ENCODE measurements at regions not wholly inside any gene's neighbourhood (a gene's known extent, or its start where the extent isn't known, plus 50 kb on each side); places are given as distances from the start of the nearest gene placed in this dataset.

DNA sequence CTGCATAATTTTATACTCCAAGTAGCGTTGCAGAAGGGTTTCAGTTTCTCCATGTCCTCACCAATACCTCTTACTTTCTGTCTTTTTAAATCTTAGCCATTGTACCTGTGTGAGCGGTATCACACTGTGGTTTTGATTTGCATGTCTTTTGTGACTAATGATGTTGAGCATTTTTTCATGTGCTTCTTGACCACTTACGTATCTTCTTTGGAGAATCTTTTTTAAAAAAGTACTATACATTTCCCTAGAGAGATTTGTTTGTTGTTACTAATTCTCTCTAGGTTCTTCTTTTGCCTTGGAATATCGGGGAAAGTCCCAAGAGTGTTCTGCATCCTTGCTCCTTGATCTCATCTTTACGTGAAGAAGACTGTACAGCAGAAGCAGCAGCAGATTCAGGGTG lies 81.8 kb upstream of the WARS2 start:
- WGBS, 2 experiments (ENCODE audit: insufficient coverage in 2 of 2): 82 to 100% methylated on average over 1 to 2 of the region's 5 CpGs
- peaks cover 2% of the 10 kb centered on the region for H3K4me1 ChIP-seq (ENCODE audit: control insufficient read depth, insufficient read depth, low read length, poor library complexity, severe bottlenecking)
- H3K9me3 ChIP-seq (ENCODE audit: control insufficient read depth, low read length): no peaks in the 10 kb centered on the region
- no peak overlapping the region for H3K4me3 ChIP-seq (ENCODE audit: extremely low read depth, insufficient read depth, low read length, poor library complexity, severe bottlenecking)
- no peak overlapping the region for H3K27ac ChIP-seq (ENCODE audit: low read depth, low read length, severe bottlenecking)
- H3K36me3 ChIP-seq (ENCODE audit: control insufficient read depth, insufficient read depth, low read length): no peaks in the 10 kb centered on the region

DNA sequence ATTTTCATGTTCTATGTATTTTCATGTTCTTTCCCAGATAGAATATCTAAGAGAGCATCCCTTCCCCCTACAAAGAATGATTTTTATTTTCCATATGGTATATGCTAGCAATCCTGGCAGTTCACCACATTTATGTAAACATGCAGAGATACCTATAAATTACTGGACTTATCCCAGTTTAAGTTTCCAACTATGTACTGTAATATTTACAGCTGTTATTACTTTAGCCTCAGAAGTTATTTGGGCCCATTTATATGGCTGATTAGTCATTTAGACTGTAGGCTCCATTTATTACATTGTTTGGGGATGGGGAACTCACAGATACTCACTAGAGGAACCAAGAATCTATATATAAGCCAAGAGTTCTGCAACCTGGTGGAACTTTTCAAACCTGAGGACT lies 84.8 kb upstream of the WARS2 start:
- H3K27ac ChIP-seq (ENCODE audit: low read depth, low read length, severe bottlenecking): no peak overlapping the region
- no peaks in the 10 kb centered on the region for H3K36me3 ChIP-seq (ENCODE audit: control insufficient read depth, insufficient read depth, low read length)
- H3K9me3 ChIP-seq (ENCODE audit: control insufficient read depth, low read length): no peaks in the 10 kb centered on the region
- H3K4me3 ChIP-seq (ENCODE audit: extremely low read depth, insufficient read depth, low read length, poor library complexity, severe bottlenecking): no peak overlapping the region
- H3K4me1 ChIP-seq (ENCODE audit: control insufficient read depth, insufficient read depth, low read length, poor library complexity, severe bottlenecking): peaks cover 8% of the 10 kb centered on the region

DNA sequence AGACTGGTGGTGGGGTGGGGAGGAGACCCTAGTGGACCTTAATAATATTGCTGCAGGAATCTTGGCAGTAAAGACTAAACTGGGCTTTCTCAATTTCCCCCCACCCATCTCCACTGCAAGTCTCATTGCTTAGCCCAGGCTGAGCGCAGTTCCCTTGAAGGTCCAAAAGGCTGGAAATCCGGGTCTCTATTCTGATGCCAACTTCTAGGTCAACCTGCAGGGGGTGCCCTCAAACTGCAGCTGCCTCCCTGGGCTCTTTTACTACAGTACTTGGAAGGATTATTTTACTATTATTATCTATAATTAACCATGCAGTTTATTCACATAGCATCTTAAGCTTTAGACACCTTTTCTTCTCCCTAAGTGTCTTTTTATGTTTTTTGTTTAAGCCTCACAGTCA lies 85.4 kb upstream of the WARS2 start:
- no peak overlapping the region for H3K4me3 ChIP-seq (ENCODE audit: extremely low read depth, insufficient read depth, low read length, poor library complexity, severe bottlenecking)
- 89 to 100% methylated on average over 1 of the region's 2 CpGs for WGBS, 2 experiments (ENCODE audit: insufficient coverage in 2 of 2)
- no peaks in the 10 kb centered on the region for H3K36me3 ChIP-seq (ENCODE audit: control insufficient read depth, insufficient read depth, low read length)
- no peak overlapping the region for H3K27ac ChIP-seq (ENCODE audit: low read depth, low read length, severe bottlenecking)
- H3K9me3 ChIP-seq (ENCODE audit: control insufficient read depth, low read length): no peaks in the 10 kb centered on the region
- peaks cover 8% of the 10 kb centered on the region for H3K4me1 ChIP-seq (ENCODE audit: control insufficient read depth, insufficient read depth, low read length, poor library complexity, severe bottlenecking)

DNA sequence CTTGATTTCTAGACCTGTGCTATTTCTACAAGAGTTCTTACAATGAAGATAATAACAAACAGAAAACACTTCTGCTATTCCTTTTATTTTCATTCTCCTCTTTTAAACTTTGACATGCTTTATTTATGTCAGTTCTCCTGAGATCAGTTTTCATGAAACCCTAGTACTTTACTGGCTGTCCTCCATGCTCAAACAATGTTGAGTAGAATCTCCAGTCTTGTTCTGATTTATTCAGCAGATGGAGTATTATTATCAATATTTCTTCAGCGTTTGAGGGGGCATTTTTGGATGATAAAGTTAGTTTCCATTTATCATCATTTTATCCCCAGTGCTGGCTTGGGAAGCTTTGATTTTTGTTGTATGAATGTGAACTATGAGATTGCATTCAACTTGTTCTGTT lies 85.9 kb upstream of the WARS2 start:
- H3K4me1 ChIP-seq (ENCODE audit: control insufficient read depth, insufficient read depth, low read length, poor library complexity, severe bottlenecking): peaks cover 8% of the 10 kb centered on the region
- no CpG with 5 or more reads among the region's 1 CpG for WGBS, 2 experiments (ENCODE audit: insufficient coverage in 2 of 2)
- no peaks in the 10 kb centered on the region for H3K9me3 ChIP-seq (ENCODE audit: control insufficient read depth, low read length)
- no peaks in the 10 kb centered on the region for H3K36me3 ChIP-seq (ENCODE audit: control insufficient read depth, insufficient read depth, low read length)
- H3K4me3 ChIP-seq (ENCODE audit: extremely low read depth, insufficient read depth, low read length, poor library complexity, severe bottlenecking): no peak overlapping the region
- no peak overlapping the region for H3K27ac ChIP-seq (ENCODE audit: low read depth, low read length, severe bottlenecking)

DNA sequence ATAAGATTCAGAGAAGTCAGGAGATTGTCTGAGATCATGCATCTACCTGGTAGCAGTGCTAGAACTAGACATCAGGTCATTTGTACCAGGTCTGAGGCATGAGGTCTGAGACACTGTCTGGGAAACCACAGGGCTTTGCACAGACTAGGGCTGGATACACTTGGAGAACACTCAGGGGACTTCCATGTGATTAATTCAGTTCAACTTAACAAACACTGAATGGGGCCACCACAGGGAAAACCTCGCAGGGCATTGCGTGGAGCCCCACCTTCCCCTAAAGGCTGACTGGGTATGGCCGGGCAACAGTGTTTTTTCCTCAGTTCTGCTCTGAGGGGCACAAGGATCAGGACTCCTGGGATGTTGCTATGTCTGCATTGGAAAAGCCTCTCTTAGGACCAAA lies 86.5 kb upstream of the WARS2 start:
- Histone ChIP-seq H3K36me3 (ENCODE audit: control insufficient read depth, insufficient read depth, low read length) (no peaks in the 10 kb centered on the region), H3K4me3 (ENCODE audit: extremely low read depth, insufficient read depth, low read length, poor library complexity, severe bottlenecking) (no peak overlapping the region), H3K9me3 (ENCODE audit: control insufficient read depth, low read length) (no peaks in the 10 kb centered on the region), H3K27ac (ENCODE audit: low read depth, low read length, severe bottlenecking) (no peak overlapping the region), H3K4me1 (ENCODE audit: control insufficient read depth, insufficient read depth, low read length, poor library complexity, severe bottlenecking) (peaks cover 8% of the 10 kb centered on the region)
- 86 to 100% methylated on average over 1 to 2 of the region's 3 CpGs for WGBS, 2 experiments (ENCODE audit: insufficient coverage in 2 of 2)

DNA sequence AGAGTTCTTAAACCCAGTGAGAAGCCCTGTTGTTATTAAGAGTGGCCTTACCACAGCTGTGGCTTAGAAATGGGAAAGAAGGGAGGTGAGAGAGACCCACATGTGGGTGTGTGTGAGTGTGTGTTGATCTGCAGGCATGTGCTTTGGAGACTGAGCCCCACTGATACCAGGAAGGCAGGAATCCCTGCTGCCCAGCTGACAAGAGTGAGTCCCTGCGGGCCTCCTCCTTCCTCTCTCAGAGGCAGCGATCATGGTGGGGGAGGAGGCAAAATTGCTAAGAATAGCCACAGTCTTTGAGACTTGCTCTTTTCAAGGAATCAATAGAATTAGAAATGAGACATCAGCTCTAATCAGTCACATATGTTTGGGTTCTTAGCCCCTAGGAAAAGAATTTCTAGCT lies 87.0 kb upstream of the WARS2 start:
- Histone ChIP-seq H3K27ac (ENCODE audit: low read depth, low read length, severe bottlenecking) (no peak overlapping the region), H3K4me1 (ENCODE audit: control insufficient read depth, insufficient read depth, low read length, poor library complexity, severe bottlenecking) (peaks cover 8% of the 10 kb centered on the region), H3K9me3 (ENCODE audit: control insufficient read depth, low read length) (no peaks in the 10 kb centered on the region), H3K4me3 (ENCODE audit: extremely low read depth, insufficient read depth, low read length, poor library complexity, severe bottlenecking) (no peak overlapping the region), H3K36me3 (ENCODE audit: control insufficient read depth, insufficient read depth, low read length) (no peaks in the 10 kb centered on the region)
- no CpG with 5 or more reads among the region's 2 CpGs for WGBS, 2 experiments (ENCODE audit: insufficient coverage in 2 of 2)

DNA sequence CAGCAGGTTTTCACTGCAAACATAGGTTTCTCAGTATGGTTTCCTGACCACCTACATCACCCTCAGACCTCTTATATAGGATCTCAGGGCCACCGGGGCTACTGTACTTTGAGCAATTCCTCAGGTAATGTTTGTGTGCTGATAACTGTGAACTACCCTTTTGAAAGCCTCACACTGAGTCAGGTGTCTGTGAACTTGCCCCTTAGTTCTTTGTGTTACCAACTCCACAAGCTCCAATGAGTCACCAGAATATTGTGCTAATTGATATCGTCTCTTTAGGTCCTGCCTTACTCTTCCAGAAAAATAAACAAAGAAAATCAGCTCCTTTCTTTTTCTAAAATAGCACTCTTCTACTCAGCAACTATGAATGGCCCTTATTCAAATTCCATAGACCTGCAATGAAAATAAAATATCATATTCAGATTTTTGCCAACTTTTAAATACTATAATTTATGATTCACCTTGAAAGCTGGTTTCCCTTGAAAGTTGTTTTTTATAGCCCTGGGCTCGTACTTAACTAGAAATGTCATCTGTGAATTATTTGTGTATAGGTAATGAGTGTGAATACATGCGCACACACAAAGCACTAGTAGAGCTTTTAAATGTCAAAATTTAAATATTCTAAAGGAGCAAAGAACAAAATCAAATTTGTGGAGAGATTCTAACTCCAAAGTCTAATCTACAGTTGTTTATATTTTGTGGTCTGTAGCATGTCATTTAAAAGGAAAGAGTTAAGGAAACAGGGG lies 88.1 kb upstream of the WARS2 start:
- 89 to 95% methylated on average over 1 to 2 of the region's 4 CpGs for WGBS, 2 experiments (ENCODE audit: insufficient coverage in 2 of 2)

DNA sequence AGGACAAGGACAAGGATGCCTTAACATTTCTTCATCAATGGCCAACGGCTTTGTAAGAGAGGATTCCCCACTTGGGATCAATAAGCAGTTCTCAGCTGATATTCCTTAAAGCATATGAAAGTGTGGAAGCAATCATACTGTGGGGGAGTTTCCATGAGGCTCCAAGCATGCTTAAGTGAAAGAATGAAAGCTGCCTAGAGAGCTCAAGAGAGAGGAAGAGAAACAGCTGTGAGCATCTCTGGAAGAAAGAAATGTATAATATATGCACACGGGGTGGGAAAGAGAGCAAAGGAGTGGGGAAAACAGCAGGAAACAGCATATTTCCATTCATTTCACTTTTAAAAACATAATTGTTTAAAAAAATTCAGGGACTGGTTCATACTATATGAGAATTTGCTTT lies 94.7 kb upstream of the WARS2 start:
- H3K36me3 ChIP-seq (ENCODE audit: control insufficient read depth, insufficient read depth, low read length): no peaks in the 10 kb centered on the region
- H3K27ac ChIP-seq (ENCODE audit: low read depth, low read length, severe bottlenecking): no peak overlapping the region
- no peaks in the 10 kb centered on the region for H3K4me1 ChIP-seq (ENCODE audit: control insufficient read depth, insufficient read depth, low read length, poor library complexity, severe bottlenecking)
- no peaks in the 10 kb centered on the region for H3K9me3 ChIP-seq (ENCODE audit: control insufficient read depth, low read length)
- H3K4me3 ChIP-seq (ENCODE audit: extremely low read depth, insufficient read depth, low read length, poor library complexity, severe bottlenecking): no peak overlapping the region
- WGBS, 2 experiments (ENCODE audit: insufficient coverage in 2 of 2): 79 to 80% methylated on average over 1 to 2 of the region's 2 CpGs

More for the DNA sequence above, 88.1 kb upstream of the WARS2 start:
- Histone ChIP-seq H3K4me3 (ENCODE audit: extremely low read depth, insufficient read depth, low read length, poor library complexity, severe bottlenecking) (no peak overlapping the region), H3K4me1 (ENCODE audit: control insufficient read depth, insufficient read depth, low read length, poor library complexity, severe bottlenecking) (peaks cover 8% of the 10 kb centered on the region), H3K27ac (ENCODE audit: low read depth, low read length, severe bottlenecking) (no peak overlapping the region), H3K36me3 (ENCODE audit: control insufficient read depth, insufficient read depth, low read length) (no peaks in the 10 kb centered on the region), H3K9me3 (ENCODE audit: control insufficient read depth, low read length) (no peaks in the 10 kb centered on the region)

DNA sequence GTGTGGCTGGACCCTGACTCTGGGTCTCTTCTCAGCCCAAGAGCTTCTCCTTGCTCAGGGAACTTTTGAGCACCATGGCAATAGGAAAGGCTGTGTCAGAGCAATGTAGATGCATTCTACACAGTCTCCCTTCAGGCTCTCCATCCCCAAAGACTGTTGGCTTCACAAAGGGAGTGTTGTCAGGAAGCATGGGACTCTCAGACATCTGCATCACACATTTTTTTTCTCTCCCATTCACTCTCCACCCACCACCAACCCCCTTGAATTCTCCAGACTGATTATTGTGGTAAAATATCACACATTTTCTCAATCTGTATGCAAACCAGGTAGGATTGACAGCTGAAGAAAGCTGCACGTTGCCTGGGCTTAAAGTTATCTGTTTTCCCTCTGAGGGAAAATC lies 105.4 kb upstream of the WARS2 start:
- WGBS, 2 experiments (ENCODE audit: insufficient coverage in 2 of 2): no CpG with 5 or more reads among the region's 1 CpG
- no peak overlapping the region for H3K27ac ChIP-seq (ENCODE audit: low read depth, low read length, severe bottlenecking)
- no peak overlapping the region for H3K4me3 ChIP-seq (ENCODE audit: extremely low read depth, insufficient read depth, low read length, poor library complexity, severe bottlenecking)
- H3K9me3 ChIP-seq (ENCODE audit: control insufficient read depth, low read length): no peaks in the 10 kb centered on the region
- H3K36me3 ChIP-seq (ENCODE audit: control insufficient read depth, insufficient read depth, low read length): no peaks in the 10 kb centered on the region
- no peaks in the 10 kb centered on the region for H3K4me1 ChIP-seq (ENCODE audit: control insufficient read depth, insufficient read depth, low read length, poor library complexity, severe bottlenecking)

DNA sequence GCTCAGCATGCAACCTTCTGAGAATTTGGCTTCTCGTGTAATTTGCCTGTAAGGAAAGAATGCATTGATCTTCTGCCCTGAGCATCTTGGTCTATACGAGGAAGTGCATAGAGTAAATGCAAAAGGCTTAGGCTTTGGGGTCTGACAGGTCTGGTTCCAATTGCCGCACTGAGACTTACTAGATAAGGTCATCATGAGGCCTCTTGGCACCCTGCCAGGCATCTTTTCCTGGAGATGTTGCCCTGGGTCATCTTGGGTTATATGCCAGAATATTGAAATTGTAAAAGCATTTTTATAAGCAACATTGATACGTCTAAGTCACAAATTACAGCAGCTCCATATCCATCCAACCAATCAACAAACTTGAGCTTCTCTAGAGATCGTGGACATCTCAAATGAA lies 108.8 kb upstream of the WARS2 start:
- Histone ChIP-seq H3K9me3 (ENCODE audit: control insufficient read depth, low read length) (no peaks in the 10 kb centered on the region), H3K36me3 (ENCODE audit: control insufficient read depth, insufficient read depth, low read length) (no peaks in the 10 kb centered on the region), H3K4me1 (ENCODE audit: control insufficient read depth, insufficient read depth, low read length, poor library complexity, severe bottlenecking) (no peaks in the 10 kb centered on the region), H3K27ac (ENCODE audit: low read depth, low read length, severe bottlenecking) (no peak overlapping the region), H3K4me3 (ENCODE audit: extremely low read depth, insufficient read depth, low read length, poor library complexity, severe bottlenecking) (no peak overlapping the region)
- WGBS, 2 experiments (ENCODE audit: insufficient coverage in 2 of 2): 89 to 94% methylated on average over 2 to 4 of the region's 5 CpGs

DNA sequence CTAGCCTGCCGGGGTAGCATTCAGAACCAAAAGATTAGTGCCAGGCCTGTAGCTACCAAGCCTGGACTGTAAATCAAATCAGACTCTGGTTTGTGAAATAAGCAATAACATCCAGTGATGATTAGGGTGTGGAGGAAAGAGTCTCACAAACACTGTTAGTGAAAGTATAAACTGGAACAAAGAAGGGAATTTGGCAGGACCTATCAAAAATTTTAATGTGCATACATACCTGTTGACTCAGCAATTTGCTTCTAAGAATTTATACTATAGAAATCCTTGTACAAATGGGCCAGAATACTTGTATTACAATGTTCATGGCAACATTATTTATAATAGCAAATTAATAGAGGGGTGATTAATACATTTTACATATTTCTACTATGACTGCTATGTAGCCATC lies 109.8 kb upstream of the WARS2 start:
- Histone ChIP-seq H3K4me3 (ENCODE audit: extremely low read depth, insufficient read depth, low read length, poor library complexity, severe bottlenecking) (no peak overlapping the region), H3K36me3 (ENCODE audit: control insufficient read depth, insufficient read depth, low read length) (no peaks in the 10 kb centered on the region), H3K27ac (ENCODE audit: low read depth, low read length, severe bottlenecking) (no peak overlapping the region), H3K4me1 (ENCODE audit: control insufficient read depth, insufficient read depth, low read length, poor library complexity, severe bottlenecking) (no peaks in the 10 kb centered on the region), H3K9me3 (ENCODE audit: control insufficient read depth, low read length) (no peaks in the 10 kb centered on the region)
- 100% methylated on average over 1 of the region's 1 CpG for WGBS, 2 experiments (ENCODE audit: insufficient coverage in 2 of 2)
